ENCODE measurements at regions not wholly inside any gene's neighbourhood (a gene's known extent, or its start where the extent isn't known, plus 50 kb on each side); places are given as distances from the start of the nearest gene placed in this dataset.

- peaks cover 4% of the 10 kb centered on the region for H3K4me1 ChIP-seq (ENCODE audit: insufficient read depth, low read length)
- peak overlapping the region; percentile 82 for H3K4me3 ChIP-seq (ENCODE audit: insufficient read depth, low read length)
- H3K27ac ChIP-seq (ENCODE audit: low read depth, low read length) = peak overlapping the region; percentile 94
- TF ChIP-seq, protein P1, sequence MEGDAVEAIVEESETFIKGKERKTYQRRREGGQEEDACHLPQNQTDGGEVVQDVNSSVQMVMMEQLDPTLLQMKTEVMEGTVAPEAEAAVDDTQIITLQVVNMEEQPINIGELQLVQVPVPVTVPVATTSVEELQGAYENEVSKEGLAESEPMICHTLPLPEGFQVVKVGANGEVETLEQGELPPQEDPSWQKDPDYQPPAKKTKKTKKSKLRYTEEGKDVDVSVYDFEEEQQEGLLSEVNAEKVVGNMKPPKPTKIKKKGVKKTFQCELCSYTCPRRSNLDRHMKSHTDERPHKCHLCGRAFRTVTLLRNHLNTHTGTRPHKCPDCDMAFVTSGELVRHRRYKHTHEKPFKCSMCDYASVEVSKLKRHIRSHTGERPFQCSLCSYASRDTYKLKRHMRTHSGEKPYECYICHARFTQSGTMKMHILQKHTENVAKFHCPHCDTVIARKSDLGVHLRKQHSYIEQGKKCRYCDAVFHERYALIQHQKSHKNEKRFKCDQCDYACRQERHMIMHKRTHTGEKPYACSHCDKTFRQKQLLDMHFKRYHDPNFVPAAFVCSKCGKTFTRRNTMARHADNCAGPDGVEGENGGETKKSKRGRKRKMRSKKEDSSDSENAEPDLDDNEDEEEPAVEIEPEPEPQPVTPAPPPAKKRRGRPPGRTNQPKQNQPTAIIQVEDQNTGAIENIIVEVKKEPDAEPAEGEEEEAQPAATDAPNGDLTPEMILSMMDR (IDR thresholded peaks at IDR 0.05; ENCODE audit: extremely low read depth, low read depth, low read length) = no peak
- H3K36me3 ChIP-seq (ENCODE audit: insufficient read depth, low read length) = peaks cover 4% of the 10 kb centered on the region
- peak overlapping the region; percentile 95 for H2AFZ ChIP-seq (ENCODE audit: low read length)
- peak; percentile 30 for DNase-seq (ENCODE audit: insufficient read length, low spot score, missing footprints)
- peaks cover 25% of the 10 kb centered on the region for H3K79me2 ChIP-seq (ENCODE audit: insufficient read depth, low read length)
- no peaks in the 10 kb centered on the region for H4K20me1 ChIP-seq (ENCODE audit: insufficient read depth, low read length)
- no peaks in the 10 kb centered on the region for H3K27me3 ChIP-seq (ENCODE audit: insufficient read depth, low read length)
- no peaks in the 10 kb centered on the region for H3K9me3 ChIP-seq (ENCODE audit: low read depth, low read length)
- peak overlapping the region; percentile 95 for H3K4me2 ChIP-seq (ENCODE audit: insufficient read depth, low read length)
Observed at GRCh38 chr19:20423381-20424197, 142.0 kb downstream of the ZNF737 start.

DNA sequence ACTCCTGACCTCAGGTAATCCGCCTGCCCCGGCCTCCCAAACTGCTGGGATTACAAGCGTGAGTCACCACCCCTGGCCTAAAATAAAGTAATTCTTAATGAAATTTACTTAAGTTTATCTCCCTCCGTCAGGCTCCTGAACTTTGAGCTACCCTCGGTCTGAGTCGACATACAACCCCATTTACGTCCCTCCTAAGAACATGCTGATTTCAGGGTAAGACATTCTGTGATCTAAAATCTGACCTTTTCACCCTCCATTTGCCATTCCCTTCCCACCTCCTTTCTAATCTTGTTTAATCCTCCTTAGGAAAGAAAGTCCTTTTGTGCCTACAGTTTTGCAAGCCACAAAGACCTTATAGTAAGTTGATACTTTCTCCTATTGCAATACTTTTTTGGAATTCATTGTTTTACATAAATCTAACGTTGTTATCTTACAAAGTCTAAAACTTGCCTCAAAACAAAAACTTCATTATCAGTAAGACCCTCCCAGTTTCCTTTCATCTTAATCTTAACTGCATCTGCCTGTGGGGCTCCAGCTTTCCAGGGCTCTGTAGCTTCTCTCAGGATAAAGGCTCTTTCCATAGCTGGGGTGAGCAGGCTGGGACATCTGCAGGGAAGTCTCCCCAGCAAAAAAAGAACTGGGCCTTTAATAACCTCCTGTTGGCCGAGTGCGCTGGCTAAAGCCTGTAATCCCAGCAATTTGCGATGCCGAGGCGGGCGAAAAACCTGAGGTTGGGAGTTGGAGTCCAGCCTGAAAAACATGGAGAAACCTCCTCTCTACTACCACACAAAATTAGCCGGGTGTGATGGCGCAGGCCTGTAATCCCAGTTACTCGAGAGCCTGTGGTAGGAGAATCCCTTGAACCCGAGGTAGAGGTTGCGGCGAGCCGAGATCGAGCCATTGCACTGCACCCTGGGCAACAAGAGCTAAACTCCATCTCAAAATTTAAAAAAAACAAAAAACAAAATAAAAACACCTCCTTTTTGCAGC lies 143.1 kb downstream of the ZNF737 start:
- peak overlapping the region; percentile 82 for H3K4me3 ChIP-seq (ENCODE audit: insufficient read depth, low read length)
- peaks cover 26% of the 10 kb centered on the region for H3K79me2 ChIP-seq (ENCODE audit: insufficient read depth, low read length)
- peak overlapping the region; percentile 95 for H3K4me2 ChIP-seq (ENCODE audit: insufficient read depth, low read length)

DNA sequence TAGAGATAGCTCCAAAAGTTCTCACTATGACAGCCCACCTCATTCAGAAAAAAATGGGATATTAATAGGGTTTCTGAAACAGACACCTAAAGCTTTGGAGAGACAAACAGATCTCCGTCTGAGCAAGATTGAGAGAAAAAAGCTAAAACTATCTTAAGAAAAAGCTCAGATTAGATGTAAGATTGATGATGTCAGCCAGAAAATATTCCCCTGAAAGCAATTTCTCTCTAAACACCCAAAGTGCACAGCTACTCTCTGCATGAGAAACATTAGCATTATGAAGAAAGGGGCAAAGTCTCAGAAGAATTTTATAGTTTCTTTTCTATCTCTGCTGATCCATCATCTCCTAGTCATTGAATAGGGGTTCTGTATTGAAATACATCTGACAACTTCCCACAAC lies 148.9 kb downstream of the ZNF737 start:
- H2AFZ ChIP-seq (ENCODE audit: low read length) = no peak overlapping the region
- H4K20me1 ChIP-seq (ENCODE audit: insufficient read depth, low read length) = no peaks in the 10 kb centered on the region
- no peaks in the 10 kb centered on the region for H3K4me1 ChIP-seq (ENCODE audit: insufficient read depth, low read length)
- H3K79me2 ChIP-seq (ENCODE audit: insufficient read depth, low read length) = peaks cover 32% of the 10 kb centered on the region
- H3K4me3 ChIP-seq (ENCODE audit: insufficient read depth, low read length) = no peak overlapping the region
- no peaks in the 10 kb centered on the region for H3K27me3 ChIP-seq (ENCODE audit: insufficient read depth, low read length)
- DNase-seq (ENCODE audit: insufficient read length, low spot score, missing footprints) = no peak
- no peak overlapping the region for H3K4me2 ChIP-seq (ENCODE audit: insufficient read depth, low read length)
- no peak overlapping the region for H3K27ac ChIP-seq (ENCODE audit: low read depth, low read length)
- TF ChIP-seq, protein P1 (IDR thresholded peaks at IDR 0.05; ENCODE audit: extremely low read depth, low read depth, low read length) = no peak
- peaks cover 6% of the 10 kb centered on the region for H3K36me3 ChIP-seq (ENCODE audit: insufficient read depth, low read length)
- no peaks in the 10 kb centered on the region for H3K9me3 ChIP-seq (ENCODE audit: low read depth, low read length)

More for the DNA sequence above, 143.1 kb downstream of the ZNF737 start:
- no peak for DNase-seq (ENCODE audit: insufficient read length, low spot score, missing footprints)
- Histone ChIP-seq H3K4me1 (ENCODE audit: insufficient read depth, low read length) (peaks cover 4% of the 10 kb centered on the region), H4K20me1 (ENCODE audit: insufficient read depth, low read length) (no peaks in the 10 kb centered on the region), H3K27ac (ENCODE audit: low read depth, low read length) (peak overlapping the region; percentile 94), H3K27me3 (ENCODE audit: insufficient read depth, low read length) (no peaks in the 10 kb centered on the region), H3K9me3 (ENCODE audit: low read depth, low read length) (no peaks in the 10 kb centered on the region), H2AFZ (ENCODE audit: low read length) (peak overlapping the region; percentile 95), H3K36me3 (ENCODE audit: insufficient read depth, low read length) (peaks cover 4% of the 10 kb centered on the region)
- TF ChIP-seq, protein P1 (IDR thresholded peaks at IDR 0.05; ENCODE audit: extremely low read depth, low read depth, low read length) = no peak

Data from osteoblast (primary cell).